ENCODE measurements at regions not wholly inside any gene's neighbourhood (a gene's known extent, or its start where the extent isn't known, plus 50 kb on each side); places are given as distances from the start of the nearest gene placed in this dataset.

DNA sequence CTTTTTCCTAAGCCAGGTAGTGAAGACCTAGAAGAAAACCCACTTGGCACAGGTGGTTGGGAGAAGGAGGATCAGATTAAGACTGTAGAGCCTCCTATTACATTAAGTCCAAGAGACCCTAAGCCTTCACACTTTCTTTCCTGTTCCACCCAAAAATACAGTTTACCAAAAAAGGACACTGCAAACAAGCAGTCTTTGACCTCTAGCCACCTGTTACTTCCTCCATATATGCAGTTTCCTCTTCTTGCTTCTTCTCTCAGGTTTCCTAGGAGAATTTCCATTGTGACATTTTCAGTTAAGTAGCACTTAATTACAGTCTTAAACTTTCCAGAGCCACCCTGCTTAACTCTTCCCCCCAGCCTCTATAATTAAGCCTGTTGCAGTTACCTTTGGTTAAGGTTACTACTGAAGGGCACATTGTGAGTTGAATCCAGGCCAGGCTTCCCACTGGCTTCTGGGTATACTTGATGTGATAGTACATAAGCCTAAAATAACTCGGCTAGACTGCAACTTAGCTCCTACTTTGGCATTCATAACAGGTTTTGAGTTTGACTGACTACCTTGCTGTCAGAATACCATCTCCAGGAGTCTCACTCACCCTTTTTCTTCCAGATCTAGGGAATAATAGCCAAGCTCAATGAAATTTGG is 114.2 kb upstream of the UMPS start (continued):
- TF ChIP-seq MEIS2 (CRISPR knock-in tag; IDR thresholded peaks at IDR 0.05): no peak
- TF ChIP-seq SRF (IDR thresholded peaks at IDR 0.05; ENCODE audit: low read depth, low read length): peak; percentile 74
- TF ChIP-seq, protein P1, sequence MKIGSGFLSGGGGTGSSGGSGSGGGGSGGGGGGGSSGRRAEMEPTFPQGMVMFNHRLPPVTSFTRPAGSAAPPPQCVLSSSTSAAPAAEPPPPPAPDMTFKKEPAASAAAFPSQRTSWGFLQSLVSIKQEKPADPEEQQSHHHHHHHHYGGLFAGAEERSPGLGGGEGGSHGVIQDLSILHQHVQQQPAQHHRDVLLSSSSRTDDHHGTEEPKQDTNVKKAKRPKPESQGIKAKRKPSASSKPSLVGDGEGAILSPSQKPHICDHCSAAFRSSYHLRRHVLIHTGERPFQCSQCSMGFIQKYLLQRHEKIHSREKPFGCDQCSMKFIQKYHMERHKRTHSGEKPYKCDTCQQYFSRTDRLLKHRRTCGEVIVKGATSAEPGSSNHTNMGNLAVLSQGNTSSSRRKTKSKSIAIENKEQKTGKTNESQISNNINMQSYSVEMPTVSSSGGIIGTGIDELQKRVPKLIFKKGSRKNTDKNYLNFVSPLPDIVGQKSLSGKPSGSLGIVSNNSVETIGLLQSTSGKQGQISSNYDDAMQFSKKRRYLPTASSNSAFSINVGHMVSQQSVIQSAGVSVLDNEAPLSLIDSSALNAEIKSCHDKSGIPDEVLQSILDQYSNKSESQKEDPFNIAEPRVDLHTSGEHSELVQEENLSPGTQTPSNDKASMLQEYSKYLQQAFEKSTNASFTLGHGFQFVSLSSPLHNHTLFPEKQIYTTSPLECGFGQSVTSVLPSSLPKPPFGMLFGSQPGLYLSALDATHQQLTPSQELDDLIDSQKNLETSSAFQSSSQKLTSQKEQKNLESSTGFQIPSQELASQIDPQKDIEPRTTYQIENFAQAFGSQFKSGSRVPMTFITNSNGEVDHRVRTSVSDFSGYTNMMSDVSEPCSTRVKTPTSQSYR (CRISPR knock-in tag; IDR thresholded peaks at IDR 0.05; ENCODE audit: borderline replicate concordance): no peak

DNA sequence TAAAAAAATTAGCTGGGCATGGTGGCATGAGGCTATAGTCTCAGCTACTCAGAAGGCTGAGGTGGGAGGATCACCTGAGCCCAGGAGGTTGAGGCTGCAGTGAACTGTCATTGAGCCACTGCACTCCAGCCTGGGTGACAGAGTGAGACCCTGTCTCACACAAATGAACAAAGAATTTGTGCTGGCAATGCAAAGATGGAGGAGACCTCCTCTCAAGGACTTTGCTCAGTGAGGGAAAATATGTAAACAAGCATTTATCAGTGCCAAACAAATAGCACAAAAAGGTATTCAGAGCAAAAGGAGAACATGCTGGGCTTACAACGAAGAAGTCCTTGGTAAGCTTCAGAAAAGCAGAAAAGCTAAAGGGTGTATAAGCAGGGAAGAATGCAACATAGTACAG is 113.1 kb upstream of the UMPS start:
- DNase-seq (ENCODE audit: low spot score): peak; percentile 83
- no peaks in the 10 kb centered on the region for H3K36me3 ChIP-seq (replicated peaks in 1 of 2; ENCODE audit: control insufficient read depth in 1 of 2, insufficient read depth in 2 of 2, low read length in 2 of 2)
- ChIA-PET CTCF (ENCODE audit: low intra/inter-chr PET ratio, low total read pairs) (no interaction called here), POLR2A (interaction anchor here (0.7 to 6.5 kb wide), 6 partner anchors 11 to 113 kb away, joined by 3 to 114 read pairs (median 4); partner anchors contain the start of gene UMPS)
- H3K4me1 ChIP-seq (ENCODE audit: insufficient read depth, low read length): peaks cover 94% of the 10 kb centered on the region
- peak overlapping the region; percentile 64 for H3K27ac ChIP-seq (ENCODE audit: extremely low read length, insufficient read depth, low read length)
- intact Hi-C loops (cut with micrococcal nuclease; ENCODE audit: unreplicated experiment): no loop called here
- H3K4me2 ChIP-seq (ENCODE audit: low read depth, low read length): peak overlapping the region; percentile 49
- H2AFZ ChIP-seq (ENCODE audit: low read length): no peak overlapping the region
- H3K79me2 ChIP-seq (ENCODE audit: insufficient read depth, low read length): peaks cover 44% of the 10 kb centered on the region
- H3K4me3 ChIP-seq (replicated peaks in 1 of 3; ENCODE audit: insufficient read depth in 1 of 3, low read depth in 2 of 3, low read length in 3 of 3): no peak overlapping the region; a peak in 1 of 6 replicates
- peak; percentile 78 for FAIRE-seq
- peak; percentile 53 for ATAC-seq
- H3K27me3 ChIP-seq (ENCODE audit: control insufficient read depth in 1 of 2, insufficient read depth in 2 of 2, low read length in 2 of 2): no peaks in the 10 kb centered on the region
- no peaks in the 10 kb centered on the region for H4K20me1 ChIP-seq (ENCODE audit: insufficient read depth, low read length)
- no TSS peak for BruUV-seq (replicated peaks)
- peak overlapping the region; percentile 21 for H3K9ac ChIP-seq (ENCODE audit: insufficient read depth, low read depth, low read length)
- WGBS (ENCODE audit: low lambda C conversion rate): 0% methylated on average over 1 of the region's 1 CpG
- H3K9me3 ChIP-seq (ENCODE audit: low read length): no peaks in the 10 kb centered on the region
- in situ Hi-C loops (cut with HindIII; ENCODE audit: extremely low pct_ligation_motif_present, low pct_unique_long_range_greater_than_20kb): no loop called here
- TF ChIP-seq REL (CRISPR knock-in tag; conservative IDR thresholded peaks at IDR 0.05) (no peak), TOE1 (CRISPR knock-in tag; IDR thresholded peaks at IDR 0.05) (no peak), NR2F1 (CRISPR knock-in tag; IDR thresholded peaks at IDR 0.05) (no peak), SPEN (CRISPR knock-in tag; IDR thresholded peaks at IDR 0.05; ENCODE audit: low read depth) (no peak), ZNF260 (CRISPR knock-in tag; IDR thresholded peaks at IDR 0.05; ENCODE audit: borderline replicate concordance, low read depth) (no peak), ZNF3 (CRISPR knock-in tag; IDR thresholded peaks at IDR 0.05) (no peak), ZNF264 (CRISPR knock-in tag; IDR thresholded peaks at IDR 0.05) (peak; percentile 74), EEA1 (CRISPR knock-in tag; IDR thresholded peaks at IDR 0.05; ENCODE audit: borderline replicate concordance) (no peak), ARNT (IDR thresholded peaks at IDR 0.05) (no peak), KLF16 (CRISPR knock-in tag; IDR thresholded peaks at IDR 0.05) (peak in 1 of 2 experiments; percentile 56; a peak in 1 of 4 replicates), SRF (IDR thresholded peaks at IDR 0.05; ENCODE audit: low read depth, low read length) (no peak), KAT8 (CRISPR knock-in tag; IDR thresholded peaks at IDR 0.05) (peak; percentile 51; the same call in 1 of the 2 replicates)
- TF ChIP-seq, protein P2, sequence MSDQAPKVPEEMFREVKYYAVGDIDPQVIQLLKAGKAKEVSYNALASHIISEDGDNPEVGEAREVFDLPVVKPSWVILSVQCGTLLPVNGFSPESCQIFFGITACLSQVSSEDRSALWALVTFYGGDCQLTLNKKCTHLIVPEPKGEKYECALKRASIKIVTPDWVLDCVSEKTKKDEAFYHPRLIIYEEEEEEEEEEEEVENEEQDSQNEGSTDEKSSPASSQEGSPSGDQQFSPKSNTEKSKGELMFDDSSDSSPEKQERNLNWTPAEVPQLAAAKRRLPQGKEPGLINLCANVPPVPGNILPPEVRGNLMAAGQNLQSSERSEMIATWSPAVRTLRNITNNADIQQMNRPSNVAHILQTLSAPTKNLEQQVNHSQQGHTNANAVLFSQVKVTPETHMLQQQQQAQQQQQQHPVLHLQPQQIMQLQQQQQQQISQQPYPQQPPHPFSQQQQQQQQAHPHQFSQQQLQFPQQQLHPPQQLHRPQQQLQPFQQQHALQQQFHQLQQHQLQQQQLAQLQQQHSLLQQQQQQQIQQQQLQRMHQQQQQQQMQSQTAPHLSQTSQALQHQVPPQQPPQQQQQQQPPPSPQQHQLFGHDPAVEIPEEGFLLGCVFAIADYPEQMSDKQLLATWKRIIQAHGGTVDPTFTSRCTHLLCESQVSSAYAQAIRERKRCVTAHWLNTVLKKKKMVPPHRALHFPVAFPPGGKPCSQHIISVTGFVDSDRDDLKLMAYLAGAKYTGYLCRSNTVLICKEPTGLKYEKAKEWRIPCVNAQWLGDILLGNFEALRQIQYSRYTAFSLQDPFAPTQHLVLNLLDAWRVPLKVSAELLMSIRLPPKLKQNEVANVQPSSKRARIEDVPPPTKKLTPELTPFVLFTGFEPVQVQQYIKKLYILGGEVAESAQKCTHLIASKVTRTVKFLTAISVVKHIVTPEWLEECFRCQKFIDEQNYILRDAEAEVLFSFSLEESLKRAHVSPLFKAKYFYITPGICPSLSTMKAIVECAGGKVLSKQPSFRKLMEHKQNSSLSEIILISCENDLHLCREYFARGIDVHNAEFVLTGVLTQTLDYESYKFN (CRISPR knock-in tag; conservative IDR thresholded peaks at IDR 0.05): peak; percentile 91
- TF ChIP-seq, protein P3, sequence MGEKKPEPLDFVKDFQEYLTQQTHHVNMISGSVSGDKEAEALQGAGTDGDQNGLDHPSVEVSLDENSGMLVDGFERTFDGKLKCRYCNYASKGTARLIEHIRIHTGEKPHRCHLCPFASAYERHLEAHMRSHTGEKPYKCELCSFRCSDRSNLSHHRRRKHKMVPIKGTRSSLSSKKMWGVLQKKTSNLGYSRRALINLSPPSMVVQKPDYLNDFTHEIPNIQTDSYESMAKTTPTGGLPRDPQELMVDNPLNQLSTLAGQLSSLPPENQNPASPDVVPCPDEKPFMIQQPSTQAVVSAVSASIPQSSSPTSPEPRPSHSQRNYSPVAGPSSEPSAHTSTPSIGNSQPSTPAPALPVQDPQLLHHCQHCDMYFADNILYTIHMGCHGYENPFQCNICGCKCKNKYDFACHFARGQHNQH (CRISPR knock-in tag; IDR thresholded peaks at IDR 0.05): peak; percentile 50; the same call in 1 of the 2 replicates

All from HepG2 (cell line).